Right lobe of liver (tissue), 6 donors: ENCODE measurements at regions not wholly inside any gene's neighbourhood (a gene's known extent, or its start where the extent isn't known, plus 50 kb on each side); places are given as distances from the start of the nearest gene placed in this dataset.

Experiments used
- ATAC-seq, 4 donors: fragments of 200-7000 bp; cut with Tn5 transposase; one replicate each; pipeline ENCODE4 v1.9.1; 2020; ENCODE audit warnings: mild to moderate bottlenecking in 4 of 4, moderate library complexity in 4 of 4
- DNase-seq, 3 donors: peaks; one replicate each; pipeline ENCODE4 v3.0.0-alpha.2; 2020
- H3K27ac ChIP-seq, 3 donors: fragments of 200-600 bp; one replicate each; pipeline ENCODE4 v1.8.0; 2022
- H3K27me3 ChIP-seq, 2 donors: fragments of 200-600 bp; one replicate each; pipeline ENCODE4 v1.8.0; 2022
- H3K36me3 ChIP-seq, 4 donors: fragments of 200-600 bp; sonication (generic) in 1 of 4; one replicate each; pipeline versions ENCODE4 v1.5.1 to v1.8.0; 2017 to 2022; ENCODE audit warnings: control low read depth in 1 of 4
- H3K4me1 ChIP-seq, 4 donors: fragments of 200-600 bp; sonication (generic) in 1 of 4; one replicate each; pipeline versions ENCODE4 v1.5.1 to v1.8.0; 2017 to 2022; ENCODE audit warnings: control low read depth in 1 of 4
- H3K4me3 ChIP-seq, 3 donors: fragments of 200-600 bp; one replicate each; pipeline ENCODE4 v1.8.0; 2022
- H3K9me3 ChIP-seq, 4 donors: fragments of 200-600 bp; sonication (generic) in 1 of 4; one replicate each; pipeline versions ENCODE4 v1.5.1 to v1.8.0; 2017 to 2022; ENCODE audit warnings: control low read depth in 1 of 4
- POLR2A ChIP-seq: fragments of 450-650 bp; IDR thresholded peaks from one replicate; pipeline ENCODE4 v1.6.1; 2017; ENCODE audit warnings: antibody characterized with exemption, mild to moderate bottlenecking
- WGBS: methylation state at CpG from one replicate; pipeline ENCODE4 v1.1.6; 2018; ENCODE audit warnings: low coverage, low lambda C conversion rate; ENCODE audit not compliant: insufficient coverage; ENCODE audit errors: missing lambda C conversion rate; 5-methylcytosine and 5-hydroxymethylcytosine counted together
- intact Hi-C, 2 donors: fragments of 100-400 bp; cut with DNase I; formaldehyde crosslinking; loops; one replicate each; pipeline versions ENCODE4 v1.11.2 to v1.14.1; 2022
- TF ChIP-seq, protein P1 (sequence below), 4 donors: fragments of 200-600 bp in 3 of 4; fragments of 450-650 bp in 1 of 4; IDR thresholded peaks; one replicate each; pipeline versions ENCODE4 v1.5.1 to v1.8.0; 2016 to 2022; ENCODE audit warnings: antibody characterized with exemption in 4 of 4, mild to moderate bottlenecking in 2 of 4
- donor health status: DM: no; HTN: yes; CAD: no.
- donor health status: DM: no; HTN: no; CAD: no.
- donor health status: DM: no; HTN: no; CAD: no.
- donor health status: DM: no; HTN: yes; CAD: no.
- donor health status: DM: no; HTN: yes; CAD: no.

DNA sequence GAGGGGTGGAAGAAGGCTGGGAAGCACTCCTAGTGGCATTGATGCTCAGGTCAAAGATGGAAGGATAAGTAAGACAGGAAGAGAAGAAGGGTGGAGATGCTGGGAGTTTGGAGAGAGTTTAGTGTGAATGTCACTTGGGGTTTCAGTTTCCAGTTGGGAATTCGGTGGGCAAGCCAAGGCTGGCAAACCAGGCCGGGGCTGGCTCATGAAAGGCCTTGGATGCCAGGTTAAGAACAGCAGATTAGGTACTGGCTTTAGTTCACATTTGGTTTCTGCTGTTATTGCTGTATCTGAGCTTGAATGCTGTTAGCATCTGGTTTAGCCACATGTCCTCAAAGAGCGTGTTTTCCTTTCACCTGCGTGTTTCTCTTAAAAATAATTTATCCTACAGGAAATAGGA is 69.6 kb downstream of the BLID start:
- Histone ChIP-seq H3K27me3 (no peaks in the 10 kb centered on the region), H3K27ac (no peak overlapping the region), H3K4me3 (no peak overlapping the region), H3K9me3 (no peaks in the 10 kb centered on the region), H3K4me1 (no peaks in the 10 kb centered on the region), H3K36me3 (no peaks in the 10 kb centered on the region)
- DNase-seq, result no peak
- no peak for TF ChIP-seq POLR2A
- TF ChIP-seq, protein P1, sequence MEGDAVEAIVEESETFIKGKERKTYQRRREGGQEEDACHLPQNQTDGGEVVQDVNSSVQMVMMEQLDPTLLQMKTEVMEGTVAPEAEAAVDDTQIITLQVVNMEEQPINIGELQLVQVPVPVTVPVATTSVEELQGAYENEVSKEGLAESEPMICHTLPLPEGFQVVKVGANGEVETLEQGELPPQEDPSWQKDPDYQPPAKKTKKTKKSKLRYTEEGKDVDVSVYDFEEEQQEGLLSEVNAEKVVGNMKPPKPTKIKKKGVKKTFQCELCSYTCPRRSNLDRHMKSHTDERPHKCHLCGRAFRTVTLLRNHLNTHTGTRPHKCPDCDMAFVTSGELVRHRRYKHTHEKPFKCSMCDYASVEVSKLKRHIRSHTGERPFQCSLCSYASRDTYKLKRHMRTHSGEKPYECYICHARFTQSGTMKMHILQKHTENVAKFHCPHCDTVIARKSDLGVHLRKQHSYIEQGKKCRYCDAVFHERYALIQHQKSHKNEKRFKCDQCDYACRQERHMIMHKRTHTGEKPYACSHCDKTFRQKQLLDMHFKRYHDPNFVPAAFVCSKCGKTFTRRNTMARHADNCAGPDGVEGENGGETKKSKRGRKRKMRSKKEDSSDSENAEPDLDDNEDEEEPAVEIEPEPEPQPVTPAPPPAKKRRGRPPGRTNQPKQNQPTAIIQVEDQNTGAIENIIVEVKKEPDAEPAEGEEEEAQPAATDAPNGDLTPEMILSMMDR (IDR thresholded peaks at IDR 0.05), result no peak
- intact Hi-C loops, result no loop called here
- WGBS, result 81% methylated on average over 4 of the region's 4 CpGs
- no peak for ATAC-seq

DNA sequence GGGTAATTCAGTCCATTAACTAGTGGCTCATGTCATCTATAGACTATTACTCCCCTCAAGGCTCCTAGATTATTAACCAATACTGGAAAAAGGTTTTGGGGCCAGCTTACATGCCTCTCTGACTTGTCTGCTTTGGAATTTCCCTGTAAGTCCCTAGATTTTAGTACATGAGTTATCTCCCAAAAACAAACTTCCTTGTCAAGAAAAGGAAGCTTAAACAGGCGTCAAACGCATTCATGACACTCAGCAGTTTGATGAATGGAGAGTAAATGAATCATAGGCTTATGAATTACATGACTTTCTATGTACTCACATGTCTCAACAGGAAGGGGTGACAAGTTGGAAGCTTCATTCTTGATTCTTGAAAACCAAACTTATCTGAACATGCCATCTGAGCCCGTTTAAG is 70.8 kb downstream of the BLID start:
- H3K4me1 ChIP-seq, result no peaks in the 10 kb centered on the region
- no peaks in the 10 kb centered on the region for H3K9me3 ChIP-seq
- no peaks in the 10 kb centered on the region for H3K36me3 ChIP-seq
- H3K4me3 ChIP-seq, result no peak overlapping the region
- H3K27ac ChIP-seq, result no peak overlapping the region
- DNase-seq (no peak), ATAC-seq (no peak)
- intact Hi-C loops, result no loop called here
- no peak for TF ChIP-seq POLR2A
- TF ChIP-seq, protein P1 (IDR thresholded peaks at IDR 0.05), result no peak
- 30% methylated on average over 3 of the region's 3 CpGs for WGBS
- H3K27me3 ChIP-seq, result no peaks in the 10 kb centered on the region

DNA sequence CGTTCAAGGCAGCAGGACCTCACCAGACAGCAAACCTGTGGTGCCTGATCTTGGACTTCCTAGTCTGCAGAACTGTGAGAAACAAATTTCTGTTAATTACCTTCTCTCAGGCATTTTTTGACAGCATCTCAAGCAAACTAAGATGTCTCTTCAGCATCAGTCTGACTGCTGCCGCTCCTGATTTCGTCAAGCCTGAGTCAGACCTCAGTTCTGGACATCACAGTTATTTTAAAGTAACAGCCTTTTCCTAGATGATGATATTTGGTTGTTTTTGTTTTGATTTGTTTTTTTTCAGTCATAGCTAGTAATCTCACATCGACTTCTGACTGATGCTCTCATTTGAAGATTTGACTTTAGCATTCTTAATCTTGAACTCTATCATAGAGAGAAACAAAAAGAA is 71.9 kb downstream of the BLID start:
- 54% methylated on average over 4 of the region's 4 CpGs for WGBS
- no peak overlapping the region for H3K27ac ChIP-seq
- no peak for ATAC-seq
- intact Hi-C loops, result no loop called here
- no peaks in the 10 kb centered on the region for H3K9me3 ChIP-seq
- H3K36me3 ChIP-seq, result no peaks in the 10 kb centered on the region
- no peaks in the 10 kb centered on the region for H3K4me1 ChIP-seq
- H3K4me3 ChIP-seq, result no peak overlapping the region
- no peak for TF ChIP-seq POLR2A
- TF ChIP-seq, protein P1 (IDR thresholded peaks at IDR 0.05), result no peak
- DNase-seq, result no peak
- no peaks in the 10 kb centered on the region for H3K27me3 ChIP-seq

DNA sequence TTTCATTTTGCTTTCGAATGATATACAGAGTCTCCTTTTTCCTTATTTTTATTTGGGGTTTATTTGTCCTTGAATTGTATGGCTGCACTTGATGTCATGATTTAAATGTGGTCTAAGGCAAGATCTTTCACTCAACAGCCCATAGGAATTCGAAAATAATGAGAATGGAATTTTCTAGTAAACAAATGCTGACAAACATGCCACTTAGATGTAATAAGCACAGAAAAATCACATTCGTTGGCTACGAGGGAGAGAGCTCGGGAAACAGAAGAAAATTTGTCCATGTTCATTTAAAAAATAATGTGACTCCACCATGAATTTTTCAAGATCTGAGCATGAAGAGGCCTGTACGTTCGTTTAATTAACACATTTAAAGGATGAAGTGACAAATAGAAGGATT is 73.0 kb downstream of the BLID start:
- H3K27me3 ChIP-seq, result no peaks in the 10 kb centered on the region

More for the DNA sequence above, 73.0 kb downstream of the BLID start:
- H3K4me1 ChIP-seq, result no peaks in the 10 kb centered on the region
- intact Hi-C loops, result no loop called here
- no peaks in the 10 kb centered on the region for H3K36me3 ChIP-seq
- no peak overlapping the region for H3K27ac ChIP-seq
- WGBS, result 29% methylated on average over 7 of the region's 7 CpGs
- ATAC-seq, result no peak
- no peak for DNase-seq
- no peak overlapping the region for H3K4me3 ChIP-seq
- TF ChIP-seq, protein P1 (IDR thresholded peaks at IDR 0.05), result no peak
- TF ChIP-seq POLR2A, result no peak
- H3K9me3 ChIP-seq, result no peaks in the 10 kb centered on the region
